ENCODE measurements at regions not wholly inside any gene's neighbourhood (a gene's known extent, or its start where the extent isn't known, plus 50 kb on each side); places are given as distances from the start of the nearest gene placed in this dataset.
"Not testable (repeated sequence)": the region's sequence is repeated elsewhere in the genome, so short reads cannot be mapped to it uniquely, and the experiment has no call there.

DNA sequence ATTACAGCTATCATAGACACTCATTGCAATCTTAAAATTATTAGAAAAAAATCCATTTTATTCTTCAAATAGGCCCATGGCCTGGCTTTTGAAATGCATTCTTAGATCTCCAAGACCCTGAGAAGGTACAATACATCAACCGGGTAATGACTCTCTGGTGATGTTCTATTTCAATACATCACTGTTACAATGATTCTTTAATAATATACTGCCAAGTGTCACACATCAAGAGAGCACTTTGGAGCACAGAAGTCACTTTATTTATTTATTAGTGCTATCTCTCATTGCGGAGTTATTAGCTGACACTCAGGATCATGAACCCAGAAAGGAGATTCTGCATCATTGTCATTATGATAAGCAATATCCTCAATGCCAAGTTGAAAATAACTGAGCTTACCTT, 748.5 kb upstream of the MBL2 start:
- Mint-ChIP-seq H3K9me3 (peaks cover 13% of the 10 kb centered on the region), H3K4me1 (peaks cover 6% of the 10 kb centered on the region), H3K27me3 (ENCODE audit: low read depth) (no peaks in the 10 kb centered on the region), H3K27ac (ENCODE audit: unreplicated experiment) (no peak overlapping the region), H3K4me3 (no peak overlapping the region), H3K36me3 (ENCODE audit: low read depth) (peaks cover 10% of the 10 kb centered on the region)
- no peak for DNase-seq (ENCODE audit: low read depth, low spot score)
- TF ChIP-seq, protein P1, sequence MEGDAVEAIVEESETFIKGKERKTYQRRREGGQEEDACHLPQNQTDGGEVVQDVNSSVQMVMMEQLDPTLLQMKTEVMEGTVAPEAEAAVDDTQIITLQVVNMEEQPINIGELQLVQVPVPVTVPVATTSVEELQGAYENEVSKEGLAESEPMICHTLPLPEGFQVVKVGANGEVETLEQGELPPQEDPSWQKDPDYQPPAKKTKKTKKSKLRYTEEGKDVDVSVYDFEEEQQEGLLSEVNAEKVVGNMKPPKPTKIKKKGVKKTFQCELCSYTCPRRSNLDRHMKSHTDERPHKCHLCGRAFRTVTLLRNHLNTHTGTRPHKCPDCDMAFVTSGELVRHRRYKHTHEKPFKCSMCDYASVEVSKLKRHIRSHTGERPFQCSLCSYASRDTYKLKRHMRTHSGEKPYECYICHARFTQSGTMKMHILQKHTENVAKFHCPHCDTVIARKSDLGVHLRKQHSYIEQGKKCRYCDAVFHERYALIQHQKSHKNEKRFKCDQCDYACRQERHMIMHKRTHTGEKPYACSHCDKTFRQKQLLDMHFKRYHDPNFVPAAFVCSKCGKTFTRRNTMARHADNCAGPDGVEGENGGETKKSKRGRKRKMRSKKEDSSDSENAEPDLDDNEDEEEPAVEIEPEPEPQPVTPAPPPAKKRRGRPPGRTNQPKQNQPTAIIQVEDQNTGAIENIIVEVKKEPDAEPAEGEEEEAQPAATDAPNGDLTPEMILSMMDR (conservative IDR thresholded peaks at IDR 0.05), result no peak

DNA sequence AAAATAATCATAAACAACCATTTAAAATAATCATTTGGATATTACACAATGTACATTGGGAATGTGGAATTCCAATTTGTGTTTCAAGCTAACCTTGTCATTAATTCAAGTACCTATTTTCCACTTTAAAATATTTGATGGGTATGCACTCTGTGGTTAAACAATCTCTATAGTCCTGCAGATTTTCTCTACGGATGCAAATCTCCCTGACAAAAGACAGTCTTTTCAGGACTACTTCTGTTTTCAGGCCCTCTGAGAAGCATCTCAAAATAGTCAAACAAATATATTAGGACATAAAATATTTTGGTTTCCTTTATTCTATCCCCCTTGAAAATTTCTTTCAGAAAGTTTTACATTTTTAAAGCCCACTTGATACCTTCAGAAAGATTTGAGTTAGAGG, 735.6 kb upstream of the MBL2 start:
- no peaks in the 10 kb centered on the region for H3K36me3 Mint-ChIP-seq (ENCODE audit: low read depth)
- TF ChIP-seq, protein P1 (conservative IDR thresholded peaks at IDR 0.05), result no peak
- no peak overlapping the region for H3K4me3 Mint-ChIP-seq
- no peak overlapping the region for H3K27ac Mint-ChIP-seq (ENCODE audit: unreplicated experiment)
- H3K9me3 Mint-ChIP-seq, result peaks cover 3% of the 10 kb centered on the region
- DNase-seq (ENCODE audit: low read depth, low spot score), result no peak
- peaks cover 8% of the 10 kb centered on the region for H3K4me1 Mint-ChIP-seq
- H3K27me3 Mint-ChIP-seq (ENCODE audit: low read depth), result no peaks in the 10 kb centered on the region

DNA sequence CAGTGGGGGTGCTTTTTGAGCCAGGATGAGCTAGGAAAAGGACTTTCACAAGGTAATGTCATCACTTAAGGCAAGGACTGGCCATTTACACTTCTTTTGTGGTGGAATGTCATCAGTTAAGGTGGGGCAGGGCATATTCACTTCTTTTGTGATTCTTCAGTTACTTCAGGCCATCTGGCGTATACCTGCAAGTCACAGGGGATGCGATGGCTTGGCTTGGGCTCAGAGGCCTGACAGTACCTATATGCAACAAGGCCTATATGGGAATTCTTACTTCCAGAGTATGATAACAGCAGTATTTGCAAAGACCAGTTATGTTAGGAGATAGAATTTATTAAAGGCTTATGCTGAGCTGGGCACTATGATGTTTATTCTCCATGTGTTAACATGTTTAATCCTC, 731.9 kb upstream of the MBL2 start:
- H3K27me3 Mint-ChIP-seq (ENCODE audit: low read depth); H3K9me3 Mint-ChIP-seq; H3K36me3 Mint-ChIP-seq (ENCODE audit: low read depth); H3K4me1 Mint-ChIP-seq; DNase-seq (ENCODE audit: low read depth, low spot score); H3K4me3 Mint-ChIP-seq; H3K27ac Mint-ChIP-seq (ENCODE audit: unreplicated experiment): not testable (repeated sequence)

DNA sequence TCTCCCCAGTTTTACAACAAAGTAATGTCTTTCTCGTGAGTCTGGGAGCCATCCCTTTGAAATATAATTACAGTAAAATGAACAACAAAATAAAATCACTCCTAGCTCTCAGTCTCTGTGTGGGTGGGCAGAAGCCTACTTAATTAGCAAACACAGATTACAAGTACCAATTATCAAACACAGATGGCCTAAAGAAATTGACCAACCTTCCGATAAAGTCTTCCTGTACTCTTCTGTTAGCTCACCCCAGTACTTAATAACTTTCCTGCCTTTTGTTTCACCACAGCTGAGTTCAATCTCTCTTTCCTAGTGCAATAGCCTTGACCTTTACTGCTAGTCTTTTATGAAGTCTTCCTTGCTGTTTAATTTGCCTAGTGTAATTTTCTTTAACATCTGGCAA, 719.2 kb upstream of the MBL2 start:
- Mint-ChIP-seq H3K4me3 (no peak overlapping the region), H3K27me3 (ENCODE audit: low read depth) (no peaks in the 10 kb centered on the region), H3K9me3 (peaks cover 2% of the 10 kb centered on the region), H3K4me1 (no peaks in the 10 kb centered on the region), H3K36me3 (ENCODE audit: low read depth) (peaks cover 6% of the 10 kb centered on the region), H3K27ac (ENCODE audit: unreplicated experiment) (no peak overlapping the region)
- DNase-seq (ENCODE audit: low read depth, low spot score), result no peak
- TF ChIP-seq, protein P1 (conservative IDR thresholded peaks at IDR 0.05), result no peak

DNA sequence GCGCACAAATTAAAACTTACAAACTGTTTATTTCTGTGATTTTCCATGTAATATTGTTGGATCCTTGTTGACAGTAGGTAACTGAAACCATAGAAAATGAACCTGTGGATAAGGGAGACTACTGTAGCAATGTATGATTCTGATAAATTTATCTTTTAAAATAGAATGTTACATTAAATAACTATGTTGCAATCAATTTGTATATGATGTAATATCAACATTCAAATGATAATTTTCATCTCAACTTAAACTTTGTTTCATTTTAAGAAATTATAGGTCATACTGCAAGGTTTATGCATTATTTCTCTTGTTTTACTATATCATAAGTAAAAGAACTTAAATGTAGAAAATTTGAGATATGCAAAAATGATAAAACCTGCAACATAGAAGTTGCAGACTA, 718.0 kb upstream of the MBL2 start:
- Mint-ChIP-seq H3K36me3 (ENCODE audit: low read depth) (peaks cover 13% of the 10 kb centered on the region), H3K27ac (ENCODE audit: unreplicated experiment) (no peak overlapping the region), H3K9me3 (peaks cover 10% of the 10 kb centered on the region), H3K4me1 (no peaks in the 10 kb centered on the region), H3K4me3 (no peak overlapping the region), H3K27me3 (ENCODE audit: low read depth) (no peaks in the 10 kb centered on the region)
- no peak for DNase-seq (ENCODE audit: low read depth, low spot score)
- TF ChIP-seq, protein P1 (conservative IDR thresholded peaks at IDR 0.05), result no peak

DNA sequence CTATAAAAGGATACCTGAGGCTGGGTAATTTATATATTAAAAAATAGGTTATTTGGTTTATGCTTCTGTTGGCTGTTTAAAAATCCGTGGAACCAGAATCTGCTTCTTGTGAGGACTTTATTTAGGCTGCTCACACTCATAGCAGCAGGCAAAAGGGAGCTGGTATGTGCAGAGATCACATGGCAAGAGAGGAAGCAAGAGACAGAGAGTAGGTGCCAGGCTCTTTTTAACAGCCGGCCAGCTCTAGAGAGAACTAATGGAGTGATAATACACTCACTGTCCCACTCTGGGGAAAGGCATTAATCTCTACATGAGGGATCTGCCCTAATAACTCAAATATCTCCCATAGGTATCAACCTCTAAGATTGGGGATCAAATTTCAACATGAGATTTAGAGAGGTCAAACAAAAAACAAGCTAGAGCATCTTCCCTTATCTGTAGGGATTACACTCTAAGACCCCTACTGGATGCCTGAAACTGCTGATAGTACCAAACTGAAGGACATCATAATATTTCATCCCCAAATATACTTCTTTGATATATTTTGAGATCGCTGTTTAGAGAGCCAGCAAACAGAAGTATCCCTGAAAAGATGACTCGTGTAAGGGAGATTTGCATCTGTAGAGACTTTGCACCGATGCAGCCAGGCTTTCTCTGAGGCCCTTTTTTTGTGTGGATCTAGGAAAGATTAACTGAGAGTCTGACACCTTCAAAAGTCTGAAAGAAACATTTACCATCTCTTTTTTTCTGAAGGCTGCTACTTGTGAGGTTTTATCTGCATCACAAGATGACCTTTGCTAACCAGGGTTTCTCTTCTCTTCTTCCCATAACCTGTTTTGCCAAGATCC, 717.0 kb upstream of the MBL2 start:
- H3K4me1 Mint-ChIP-seq, result no peaks in the 10 kb centered on the region
- DNase-seq (ENCODE audit: low read depth, low spot score), result no peak
- no peaks in the 10 kb centered on the region for H3K27me3 Mint-ChIP-seq (ENCODE audit: low read depth)
- H3K36me3 Mint-ChIP-seq (ENCODE audit: low read depth), result peaks cover 15% of the 10 kb centered on the region
- H3K9me3 Mint-ChIP-seq, result peaks cover 13% of the 10 kb centered on the region
- TF ChIP-seq, protein P1 (conservative IDR thresholded peaks at IDR 0.05), result no peak
- no peak overlapping the region for H3K4me3 Mint-ChIP-seq
- no peak overlapping the region for H3K27ac Mint-ChIP-seq (ENCODE audit: unreplicated experiment)

Data from neural crest cell (in vitro differentiated cells).